Trophoblast cell (in vitro differentiated cells and primary cell): ENCODE measurements at regions not wholly inside any gene's neighbourhood (a gene's known extent, or its start where the extent isn't known, plus 50 kb on each side); places are given as distances from the start of the nearest gene placed in this dataset.

Source experiments
- DNase-seq, 2 donors: peaks; one replicate each; pipeline ENCODE4 v3.0.0-alpha.2; 2016
- H2AFZ ChIP-seq: 2 replicates; pipeline ENCODE4 v1.6.1; 2013; ENCODE audit warnings: low read length, moderate library complexity, mild to moderate bottlenecking; ENCODE audit not compliant: insufficient read depth, poor library complexity
- H2AK5ac ChIP-seq: 2 replicates; pipeline ENCODE4 v1.6.1; 2013; ENCODE audit warnings: mild to moderate bottlenecking, low read length
- H2BK120ac ChIP-seq: 2 replicates; pipeline ENCODE4 v1.6.1; 2013; ENCODE audit warnings: low read length, mild to moderate bottlenecking, moderate library complexity; ENCODE audit not compliant: insufficient read depth, poor library complexity
- H2BK12ac ChIP-seq: 2 replicates; pipeline ENCODE4 v1.6.1; 2013; ENCODE audit warnings: mild to moderate bottlenecking, low read length, moderate library complexity
- H2BK5ac ChIP-seq: 2 replicates; pipeline ENCODE4 v1.6.1; 2013; ENCODE audit warnings: low read length, low read depth, moderate library complexity, mild to moderate bottlenecking; ENCODE audit not compliant: poor library complexity
- H3K14ac ChIP-seq: 2 replicates; pipeline ENCODE4 v1.6.1; 2013; ENCODE audit warnings: mild to moderate bottlenecking, low read length
- H3K18ac ChIP-seq: 2 replicates; pipeline ENCODE4 v1.6.1; 2013; ENCODE audit warnings: mild to moderate bottlenecking, low read length
- H3K23ac ChIP-seq: 2 replicates; pipeline ENCODE4 v1.6.1; 2013; ENCODE audit warnings: low read length
- H3K27ac ChIP-seq: 2 replicates; pipeline ENCODE4 v1.5.1; 2013; ENCODE audit warnings: low read depth, mild to moderate bottlenecking, inconsistent platforms, low read length, moderate library complexity
- H3K27me3 ChIP-seq: 2 replicates; pipeline ENCODE4 v1.6.1; 2013; ENCODE audit warnings: inconsistent platforms, mild to moderate bottlenecking, low read length, moderate library complexity; ENCODE audit not compliant: insufficient read depth
- H3K36me3 ChIP-seq, 2 experiments: 1 replicate in 1 of 2; 2 replicates in 1 of 2; pipeline ENCODE4 v1.6.1; 2013; ENCODE audit warnings: low read length in 2 of 2, mild to moderate bottlenecking in 2 of 2, moderate library complexity in 1 of 2; ENCODE audit not compliant: insufficient read depth in 2 of 2, control insufficient read depth in 1 of 2
- H3K4ac ChIP-seq: 2 replicates; pipeline ENCODE4 v1.6.1; 2013; ENCODE audit warnings: low read depth, mild to moderate bottlenecking, low read length, moderate library complexity
- H3K4me1 ChIP-seq, 2 experiments: 1 replicate in 1 of 2; 2 replicates in 1 of 2; pipeline ENCODE4 v1.6.1; 2013; ENCODE audit warnings: low read length in 2 of 2, mild to moderate bottlenecking in 2 of 2, moderate library complexity in 1 of 2; ENCODE audit not compliant: insufficient read depth in 2 of 2, control insufficient read depth in 1 of 2
- H3K4me2 ChIP-seq: 2 replicates; pipeline ENCODE4 v1.6.1; 2013; ENCODE audit warnings: inconsistent platforms, mild to moderate bottlenecking, low read length, moderate library complexity
- H3K4me3 ChIP-seq: 2 replicates; pipeline ENCODE4 v1.5.1; 2013; ENCODE audit warnings: mild to moderate bottlenecking, low read depth, low read length, inconsistent platforms
- H3K79me1 ChIP-seq: one replicate; pipeline ENCODE4 v1.6.1; 2013; ENCODE audit warnings: low read length
- H3K79me2 ChIP-seq: 2 replicates; pipeline ENCODE4 v1.6.1; 2013; ENCODE audit warnings: low read length, mild to moderate bottlenecking; ENCODE audit not compliant: control insufficient read depth, insufficient read depth, poor library complexity
- H3K9ac ChIP-seq: 2 replicates; pipeline ENCODE4 v1.6.1; 2013; ENCODE audit warnings: mild to moderate bottlenecking, low read length
- H3K9me3 ChIP-seq: 2 replicates; pipeline ENCODE4 v1.6.1; 2013; ENCODE audit warnings: low read depth, mild to moderate bottlenecking, control low read depth, inconsistent platforms, low read length; ENCODE audit not compliant: insufficient read depth
- H4K12ac ChIP-seq: 2 replicates; pipeline ENCODE4 v1.6.1; 2013; ENCODE audit warnings: low read depth, mild to moderate bottlenecking, low read length, moderate library complexity
- H4K8ac ChIP-seq: 2 replicates; pipeline ENCODE4 v1.6.1; 2013; ENCODE audit warnings: low read depth, mild to moderate bottlenecking, low read length, moderate library complexity
- H4K91ac ChIP-seq: one replicate; pipeline ENCODE4 v1.6.1; 2013; ENCODE audit warnings: low read depth, mild to moderate bottlenecking, low read length, moderate library complexity
- WGBS: extraction: QIAGEN DNeasy Blood & Tissue Kit; methylation state at CpG from one replicate; pipeline ENCODE4 v1.1.7; 2013; ENCODE audit warnings: missing lambda C conversion rate; ENCODE audit not compliant: insufficient read length, insufficient coverage; ENCODE audit errors: extremely low coverage; 5-methylcytosine and 5-hydroxymethylcytosine counted together

- WGBS: no CpG with 5 or more reads among the region's 15 CpGs
- peak overlapping the region; percentile 31 for H3K23ac ChIP-seq
- H2BK5ac ChIP-seq: no peak overlapping the region
- no peak overlapping the region for H3K27ac ChIP-seq
- H4K91ac ChIP-seq: no peak overlapping the region
- no peak overlapping the region for H2AFZ ChIP-seq
- no peak overlapping the region for H3K18ac ChIP-seq
- H3K79me2 ChIP-seq: no peaks in the 10 kb centered on the region
- no peak overlapping the region for H2BK120ac ChIP-seq
- H3K36me3 ChIP-seq: no peaks in the 10 kb centered on the region
- no peak overlapping the region for H3K4me3 ChIP-seq
- no peak overlapping the region for H4K12ac ChIP-seq
- no peak overlapping the region for H3K9ac ChIP-seq
- no peaks in the 10 kb centered on the region for H3K79me1 ChIP-seq
- no peak overlapping the region for H2AK5ac ChIP-seq
- DNase-seq: peak; percentile 23 to 54
- no peak overlapping the region for H4K8ac ChIP-seq
- H3K14ac ChIP-seq: no peak overlapping the region
- H3K9me3 ChIP-seq: peaks cover 12% of the 10 kb centered on the region
- H3K27me3 ChIP-seq: no peaks in the 10 kb centered on the region
- H3K4me2 ChIP-seq: no peak overlapping the region
- H2BK12ac ChIP-seq: no peak overlapping the region
- H3K4me1 ChIP-seq: no peaks in the 10 kb centered on the region
- H3K4ac ChIP-seq: no peak overlapping the region
These were observed 107.3 kb upstream of the HS6ST1 start for GRCh38 chr2:128425731-128426620.

- Histone ChIP-seq H3K4me1 (no peaks in the 10 kb centered on the region), H3K79me2 (no peaks in the 10 kb centered on the region), H3K79me1 (no peaks in the 10 kb centered on the region), H3K9me3 (peaks cover 2% of the 10 kb centered on the region), H3K18ac (no peak overlapping the region), H2AFZ (no peak overlapping the region), H2BK12ac (no peak overlapping the region), H3K4me3 (no peak overlapping the region), H4K8ac (no peak overlapping the region), H3K27me3 (no peaks in the 10 kb centered on the region), H3K23ac (no peak overlapping the region), H4K12ac (no peak overlapping the region), H3K27ac (no peak overlapping the region), H3K4ac (no peak overlapping the region), H3K14ac (no peak overlapping the region), H3K36me3 (no peaks in the 10 kb centered on the region), H2AK5ac (no peak overlapping the region), H3K4me2 (no peak overlapping the region), H2BK120ac (no peak overlapping the region), H4K91ac (no peak overlapping the region), H3K9ac (no peak overlapping the region), H2BK5ac (no peak overlapping the region)
- WGBS: no CpG with 5 or more reads among the region's 5 CpGs
- DNase-seq: no peak
These were observed 108.7 kb upstream of the HS6ST1 start for GRCh38 chr2:128427413-128427755.

- no peak overlapping the region for H4K8ac ChIP-seq
- H3K79me2 ChIP-seq: no peaks in the 10 kb centered on the region
- H4K12ac ChIP-seq: no peak overlapping the region
- no peak overlapping the region for H3K23ac ChIP-seq
- H4K91ac ChIP-seq: no peak overlapping the region
- no peak overlapping the region for H3K4ac ChIP-seq
- no peak overlapping the region for H3K18ac ChIP-seq
- no peak overlapping the region for H2AK5ac ChIP-seq
- H3K27me3 ChIP-seq: no peaks in the 10 kb centered on the region
- no CpG with 5 or more reads among the region's 3 CpGs for WGBS
- H2BK120ac ChIP-seq: no peak overlapping the region
- H3K4me1 ChIP-seq: no peaks in the 10 kb centered on the region
- no peak overlapping the region for H2BK12ac ChIP-seq
- H3K4me3 ChIP-seq: no peak overlapping the region
- no peak overlapping the region for H3K9ac ChIP-seq
- H3K79me1 ChIP-seq: no peaks in the 10 kb centered on the region
- peaks cover 2% of the 10 kb centered on the region for H3K9me3 ChIP-seq
- H2BK5ac ChIP-seq: no peak overlapping the region
- H3K27ac ChIP-seq: no peak overlapping the region
- no peak overlapping the region for H3K14ac ChIP-seq
- DNase-seq: no peak
- H2AFZ ChIP-seq: no peak overlapping the region
- no peaks in the 10 kb centered on the region for H3K36me3 ChIP-seq
- H3K4me2 ChIP-seq: no peak overlapping the region
These were observed 109.7 kb upstream of the HS6ST1 start for GRCh38 chr2:128428415-128428814.

- no peak overlapping the region for H4K8ac ChIP-seq
- H4K91ac ChIP-seq: no peak overlapping the region
- no peak overlapping the region for H2BK5ac ChIP-seq
- H3K9ac ChIP-seq: no peak overlapping the region
- H3K14ac ChIP-seq: no peak overlapping the region
- DNase-seq: no peak
- no peak overlapping the region for H2BK120ac ChIP-seq
- H3K23ac ChIP-seq: no peak overlapping the region
- no peaks in the 10 kb centered on the region for H3K79me1 ChIP-seq
- H4K12ac ChIP-seq: no peak overlapping the region
- no peak overlapping the region for H3K18ac ChIP-seq
- H2BK12ac ChIP-seq: no peak overlapping the region
- H3K4me1 ChIP-seq: no peaks in the 10 kb centered on the region
- no peaks in the 10 kb centered on the region for H3K36me3 ChIP-seq
- no peaks in the 10 kb centered on the region for H3K27me3 ChIP-seq
- no peak overlapping the region for H2AFZ ChIP-seq
- H3K4ac ChIP-seq: no peak overlapping the region
- H3K27ac ChIP-seq: no peak overlapping the region
- WGBS: no CpG with 5 or more reads among the region's 4 CpGs
- no peak overlapping the region for H3K4me2 ChIP-seq
- H2AK5ac ChIP-seq: no peak overlapping the region
- no peaks in the 10 kb centered on the region for H3K9me3 ChIP-seq
- H3K4me3 ChIP-seq: no peak overlapping the region
- no peaks in the 10 kb centered on the region for H3K79me2 ChIP-seq
These were observed 113.8 kb upstream of the HS6ST1 start for GRCh38 chr2:128432423-128432822.
